NCI-H2171 (cell line): ENCODE measurements at regions not wholly inside any gene's neighbourhood (a gene's known extent, or its start where the extent isn't known, plus 50 kb on each side); places are given as distances from the start of the nearest gene placed in this dataset.
"Not testable (repeated sequence)": the region's sequence is repeated elsewhere in the genome, so short reads cannot be mapped to it uniquely, and the experiment has no call there.

Experiments
- DNase-seq: peaks from one replicate; lab custom pipeline; 2025; lab: John Stamatoyannopoulos, UW

DNA sequence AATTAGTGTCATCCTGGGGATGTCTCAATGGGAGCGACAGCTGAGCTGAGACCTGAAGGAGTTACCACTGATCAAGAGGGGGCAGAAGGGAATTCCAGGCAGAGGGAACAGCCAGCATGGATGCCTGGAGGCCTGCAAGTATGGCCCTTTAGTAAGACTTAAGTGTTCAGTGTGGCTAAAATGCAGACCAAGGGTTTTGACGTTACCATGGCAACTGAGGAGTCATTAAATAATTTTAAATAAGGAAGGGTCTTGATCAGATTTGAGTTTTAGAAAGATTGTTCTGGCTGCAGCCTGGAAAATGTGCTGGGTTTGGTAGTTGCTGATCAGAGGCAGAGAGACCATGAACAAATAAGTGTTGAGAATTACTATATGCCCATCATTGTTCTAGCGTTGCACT, 285.5 kb downstream of the USP46 start:
- DNase-seq = no peak

DNA sequence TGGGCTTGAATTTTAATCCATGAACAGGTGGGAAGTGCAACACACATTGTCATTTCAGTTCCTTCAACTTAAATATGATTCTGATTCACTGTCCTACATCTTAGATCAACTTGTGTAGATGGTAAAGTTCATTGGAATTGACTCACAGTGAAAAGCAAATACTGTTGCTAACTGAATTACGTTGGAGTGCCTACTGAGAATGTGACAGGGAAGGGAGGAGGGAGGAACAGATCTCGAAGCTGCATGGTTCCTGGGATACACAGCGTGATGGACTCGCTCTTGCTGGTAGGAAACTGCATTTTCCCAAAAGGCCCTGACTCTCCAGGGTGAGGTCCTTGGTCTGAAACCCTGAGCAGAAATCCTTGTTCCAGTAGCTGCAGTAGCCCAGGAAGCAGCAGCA, 284.2 kb downstream of the USP46 start:
- no peak for DNase-seq

DNA sequence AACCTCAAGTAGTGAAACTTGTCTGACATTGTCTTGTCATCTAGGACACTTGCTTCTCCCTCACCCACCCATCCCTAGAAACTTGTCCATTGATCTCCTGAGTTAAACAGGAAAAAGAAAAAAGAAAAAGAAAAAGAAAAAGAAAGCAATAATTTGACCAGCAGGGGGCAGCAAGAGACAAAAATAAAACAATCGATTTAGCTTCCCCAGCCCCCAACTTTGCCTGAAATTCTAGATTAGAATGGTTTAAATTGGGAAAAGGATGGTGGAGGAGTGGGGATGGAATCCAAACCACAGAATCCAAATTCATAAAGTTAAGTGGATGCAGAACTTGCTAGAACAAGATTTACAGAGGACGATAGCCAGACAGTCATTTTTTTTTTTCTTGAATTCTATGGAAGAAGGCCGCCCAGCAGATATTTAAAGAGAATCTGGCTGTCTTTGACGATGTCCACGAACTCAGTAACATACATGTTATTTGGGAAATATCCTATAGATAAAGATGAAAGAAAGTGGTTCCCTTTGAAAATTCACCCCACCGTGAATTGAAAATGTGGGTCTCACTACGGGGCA, 282.9 kb downstream of the USP46 start:
- peak; percentile 21 for DNase-seq

DNA sequence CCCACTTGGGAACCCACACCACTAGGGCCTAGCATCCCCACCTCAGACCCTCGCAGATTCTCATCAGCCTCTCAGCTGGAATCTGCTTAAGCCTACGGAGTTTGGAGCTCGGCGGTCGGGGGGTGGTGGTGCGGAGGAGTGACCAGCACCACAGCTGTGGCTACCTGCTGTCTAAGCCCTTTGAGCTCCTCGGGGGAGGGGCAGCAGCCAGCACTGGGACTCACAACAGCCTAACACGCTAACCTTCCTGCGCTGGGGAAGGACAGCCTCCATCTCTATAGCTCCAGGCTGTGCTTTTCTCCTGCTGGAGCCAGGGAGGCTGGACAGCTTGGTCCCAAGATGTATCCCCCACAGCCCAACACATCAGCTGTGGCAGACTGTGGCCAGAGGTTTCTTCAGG, 281.5 kb downstream of the USP46 start:
- no peak for DNase-seq

DNA sequence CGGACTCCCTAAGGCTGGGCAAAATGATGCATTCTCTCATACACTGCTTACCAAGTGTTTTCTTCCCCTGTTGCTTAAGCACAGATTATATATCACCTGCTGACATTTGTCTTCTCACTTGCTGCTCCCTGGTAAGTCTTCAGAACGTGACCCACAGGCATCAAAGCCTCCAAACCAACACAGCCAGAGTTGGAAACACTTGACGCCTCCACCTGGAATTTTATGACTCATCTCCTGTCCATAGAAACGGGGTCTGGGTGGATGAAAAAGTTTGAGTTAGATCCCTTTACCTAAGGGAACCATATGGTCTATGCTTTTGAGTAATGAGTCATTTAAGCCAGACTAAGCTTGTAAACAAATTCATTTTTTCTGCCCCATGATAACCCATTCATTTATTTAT, 251.6 kb downstream of the USP46 start:
- DNase-seq = no peak

DNA sequence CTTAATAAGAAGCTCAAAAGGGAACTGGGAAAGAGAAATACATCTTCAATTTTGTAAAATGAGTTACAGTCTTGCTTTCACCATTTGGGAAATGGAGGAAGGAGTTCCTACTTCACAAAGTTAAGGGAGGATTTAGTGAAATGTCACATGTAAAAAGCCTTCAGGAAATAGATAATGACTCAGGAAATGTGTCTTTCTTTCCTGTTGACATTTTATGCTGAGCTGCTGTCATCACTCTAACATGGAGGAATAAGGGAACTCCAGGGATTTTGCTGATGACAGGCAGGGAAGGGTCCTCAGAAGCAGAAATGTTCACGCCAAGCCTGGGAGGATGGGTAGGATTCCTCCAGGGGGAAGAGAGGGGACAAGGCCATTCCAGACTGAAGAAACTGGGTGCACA, 251.1 kb downstream of the USP46 start:
- no peak for DNase-seq

DNA sequence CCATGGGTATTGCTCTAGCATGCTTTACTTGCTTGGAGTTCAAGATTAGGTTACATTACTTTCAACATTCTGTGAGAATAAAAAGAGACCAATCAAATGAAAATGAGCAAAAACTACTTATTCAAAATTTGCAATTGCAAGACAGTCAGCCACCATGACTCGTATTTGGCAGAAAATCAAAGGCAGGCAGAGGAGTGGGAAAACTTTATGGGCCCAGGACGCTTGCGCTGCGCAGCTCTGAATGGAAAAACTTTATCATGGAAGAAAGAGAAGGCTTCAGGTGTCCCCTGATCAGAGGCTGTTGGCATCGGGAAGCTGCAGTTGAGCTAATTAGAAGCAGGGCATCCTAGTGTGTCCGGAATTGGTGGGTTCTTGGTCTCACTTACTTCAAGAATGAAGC, 250.6 kb downstream of the USP46 start:
- no peak for DNase-seq

DNA sequence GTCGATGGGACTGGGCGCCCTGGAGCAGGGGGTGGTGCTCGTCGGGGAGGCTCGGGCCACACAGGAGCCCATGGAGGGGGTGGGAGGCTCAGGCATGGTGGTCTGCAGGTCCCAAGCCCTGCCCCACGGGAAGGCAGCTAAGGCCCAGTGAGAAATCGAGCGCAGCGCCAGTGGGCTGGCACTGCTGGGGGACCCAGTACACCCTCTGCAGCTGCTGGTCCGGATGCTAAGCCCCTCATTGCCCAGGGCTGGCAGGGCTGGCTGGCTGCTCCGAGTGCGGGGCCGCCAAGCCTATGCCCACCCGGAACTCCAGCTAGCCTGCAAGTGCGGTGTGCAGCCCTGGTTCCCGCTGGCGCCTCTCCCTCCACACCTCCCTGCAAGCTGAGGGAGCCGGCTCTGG, 249.3 kb downstream of the USP46 start:
- DNase-seq = not testable (repeated sequence)

DNA sequence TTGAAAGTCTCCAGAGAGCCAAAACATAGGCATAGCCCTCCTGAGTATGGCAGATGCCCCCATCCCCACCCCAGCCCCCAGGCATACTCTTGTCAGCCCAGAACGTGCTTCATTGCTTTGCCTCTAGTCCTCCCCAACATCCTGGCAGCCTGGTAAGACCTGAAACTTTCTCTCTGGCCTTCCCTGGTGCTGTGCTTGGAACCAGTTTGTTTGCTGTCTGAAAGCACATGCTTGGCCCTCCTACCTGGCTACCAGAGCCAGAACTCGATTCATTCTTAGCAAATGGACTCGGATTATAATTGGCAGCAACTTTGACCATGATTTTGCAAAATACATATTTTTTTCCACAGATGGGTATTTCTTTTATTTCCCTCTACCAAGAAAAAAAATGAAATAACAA, 248.1 kb downstream of the USP46 start:
- DNase-seq = no peak

DNA sequence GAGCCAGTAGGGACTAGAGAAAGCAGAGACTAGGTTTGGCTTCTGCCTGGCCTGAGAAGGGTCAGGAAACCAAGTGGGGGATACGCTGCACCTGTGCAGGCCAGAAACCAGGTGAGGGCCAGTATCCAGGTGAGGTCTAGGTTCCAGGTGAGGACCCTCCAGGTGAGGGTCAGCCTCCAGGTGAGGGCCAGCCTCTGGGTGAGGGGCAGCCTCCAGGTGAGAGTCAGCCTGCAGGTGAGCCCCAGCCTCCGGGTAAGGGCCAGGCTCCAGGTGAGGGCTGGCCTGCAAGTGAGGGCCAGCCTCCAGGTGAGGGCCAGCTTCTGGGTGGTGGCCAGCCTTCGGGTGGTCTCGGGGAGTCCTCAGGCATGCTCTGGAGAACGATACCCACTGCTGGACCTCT, 238.8 kb downstream of the USP46 start:
- no peak for DNase-seq

DNA sequence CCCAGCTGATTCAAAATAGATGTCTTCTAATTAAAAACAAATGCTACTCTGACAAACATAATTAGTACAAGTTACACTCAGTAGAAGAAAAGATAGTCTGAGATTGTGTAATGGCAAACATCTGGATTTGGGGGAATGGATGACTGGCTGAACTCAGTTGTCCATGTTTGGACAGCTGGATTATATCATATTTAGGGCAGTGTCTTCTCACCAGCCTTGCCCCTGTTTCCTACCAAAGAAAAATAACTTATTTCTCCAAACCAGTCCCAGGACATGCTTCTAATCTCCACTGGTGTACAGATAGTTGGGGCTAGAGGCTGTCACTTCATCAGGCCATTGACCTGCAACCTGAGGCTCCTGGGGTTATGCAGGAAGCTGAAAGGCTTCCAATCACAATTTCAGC, 237.3 kb downstream of the USP46 start:
- no peak for DNase-seq

DNA sequence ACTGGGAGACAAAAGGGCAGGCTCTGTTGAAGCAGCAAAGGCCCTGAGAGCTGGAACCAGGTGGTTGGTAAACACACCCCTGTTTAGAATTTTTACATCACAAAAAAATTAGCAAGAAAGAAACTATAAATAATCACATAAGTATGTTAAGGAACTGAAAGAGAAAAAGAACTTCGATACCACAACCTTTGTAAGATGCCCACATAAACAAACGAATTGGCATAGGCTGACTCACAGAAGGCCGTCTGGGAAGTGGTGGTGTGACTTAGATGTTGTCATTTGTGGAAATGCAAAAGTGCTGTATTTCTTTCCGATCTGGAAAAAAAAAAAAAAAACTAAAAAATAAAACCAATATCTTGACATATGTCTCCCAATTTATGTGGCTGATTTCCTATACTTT, 235.1 kb downstream of the USP46 start:
- DNase-seq = no peak

DNA sequence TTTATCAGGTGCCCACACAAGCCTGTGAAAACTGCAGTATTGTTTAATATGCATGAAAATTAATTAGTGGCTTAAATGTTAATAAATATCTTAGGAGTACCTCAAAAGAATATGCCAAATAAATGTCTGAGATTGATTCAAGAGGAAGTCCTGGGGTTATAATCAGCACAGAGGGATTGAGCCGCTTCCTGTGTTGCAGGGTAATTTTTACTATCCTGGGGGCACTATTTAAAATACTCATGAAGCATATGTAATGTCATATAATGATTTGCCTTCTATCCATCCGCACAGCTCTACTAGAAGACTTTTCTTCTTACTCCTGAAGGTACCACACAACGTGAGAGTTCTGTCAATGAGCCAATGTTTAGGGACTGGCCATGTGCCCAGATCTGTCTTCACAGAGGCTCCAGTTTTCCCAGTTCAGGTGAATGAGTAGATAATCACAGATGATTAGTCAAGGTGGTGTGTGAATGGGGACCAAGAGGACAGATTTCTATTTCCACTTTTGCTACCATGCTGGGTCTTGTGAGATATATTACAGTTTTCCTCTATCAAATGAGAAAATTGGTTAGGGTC, 233.3 kb downstream of the USP46 start:
- DNase-seq = no peak

DNA sequence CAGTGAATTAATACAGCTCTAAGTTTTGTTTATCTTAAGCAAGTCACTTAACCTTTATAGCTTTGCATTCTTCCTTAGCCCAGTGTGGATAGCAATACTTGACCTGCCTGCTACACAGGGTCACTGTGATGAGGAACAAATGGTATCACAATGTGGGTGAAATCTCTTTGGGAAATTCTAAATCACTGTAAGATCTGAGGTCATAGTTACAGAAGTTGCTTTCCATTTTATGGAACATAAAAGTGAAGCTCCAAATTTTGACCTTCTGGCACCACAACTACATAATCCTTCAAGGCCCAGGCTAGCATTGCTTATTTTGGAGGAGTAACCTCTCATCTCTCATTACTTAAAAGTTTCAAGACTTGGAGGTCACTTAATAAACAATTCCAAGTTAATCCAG, 227.7 kb downstream of the USP46 start:
- DNase-seq = no peak

DNA sequence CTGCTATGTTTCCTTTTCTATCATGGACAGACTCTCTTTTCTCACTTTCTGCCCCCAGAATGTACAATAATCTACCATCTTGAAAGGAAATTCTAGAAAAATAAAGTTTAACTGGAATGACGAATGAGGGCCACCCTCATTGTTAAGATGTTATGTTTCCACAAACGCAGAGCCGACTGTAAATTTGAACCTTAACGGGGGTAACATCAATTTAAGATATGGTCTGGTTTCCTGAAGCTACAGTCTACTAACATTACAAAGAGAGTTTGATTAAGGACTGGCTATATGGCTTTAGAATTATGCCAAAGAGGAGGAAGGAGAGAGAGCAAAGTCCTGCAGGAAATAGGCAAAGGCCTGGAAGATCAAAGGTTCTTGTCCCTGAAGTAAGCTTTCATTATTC, 227.2 kb downstream of the USP46 start:
- DNase-seq = no peak

DNA sequence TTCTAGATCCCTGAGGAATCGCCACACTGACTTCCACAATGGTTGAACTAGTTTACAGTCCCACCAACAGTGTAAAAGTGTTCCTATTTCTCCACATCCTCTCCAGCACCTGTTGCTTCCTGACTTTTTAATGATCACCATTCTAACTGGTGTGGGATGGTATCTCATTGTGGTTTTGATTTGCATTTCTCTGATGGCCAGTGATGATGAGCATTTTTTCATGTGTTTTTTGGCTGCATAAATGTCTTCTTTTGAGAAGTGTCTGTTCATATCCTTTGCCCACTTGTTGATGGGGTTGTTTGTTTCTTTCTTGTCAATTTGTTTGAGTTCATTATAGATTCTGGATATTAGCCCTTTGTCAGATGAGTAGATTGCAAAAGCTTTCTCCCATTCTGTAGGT, 216.6 kb downstream of the USP46 start:
- not testable (repeated sequence) for DNase-seq

DNA sequence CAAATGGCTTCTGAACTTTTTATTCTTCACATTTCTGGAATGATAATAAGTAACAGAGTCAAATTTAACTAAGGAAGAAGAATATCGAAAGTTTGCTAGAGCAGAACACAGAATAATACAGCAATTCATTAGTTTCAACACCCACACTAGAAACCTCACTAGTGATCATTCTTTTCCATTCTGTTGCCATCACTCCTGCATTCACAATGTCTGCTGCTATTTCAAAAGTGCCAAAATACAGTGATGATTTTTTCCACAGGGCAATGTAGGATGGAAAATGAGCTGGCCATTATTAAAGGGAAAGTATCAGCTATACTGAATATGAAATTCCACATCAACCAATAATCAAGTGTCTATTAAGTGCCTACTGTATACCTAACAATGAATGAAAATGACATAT, 186.7 kb downstream of the USP46 start:
- no peak for DNase-seq

DNA sequence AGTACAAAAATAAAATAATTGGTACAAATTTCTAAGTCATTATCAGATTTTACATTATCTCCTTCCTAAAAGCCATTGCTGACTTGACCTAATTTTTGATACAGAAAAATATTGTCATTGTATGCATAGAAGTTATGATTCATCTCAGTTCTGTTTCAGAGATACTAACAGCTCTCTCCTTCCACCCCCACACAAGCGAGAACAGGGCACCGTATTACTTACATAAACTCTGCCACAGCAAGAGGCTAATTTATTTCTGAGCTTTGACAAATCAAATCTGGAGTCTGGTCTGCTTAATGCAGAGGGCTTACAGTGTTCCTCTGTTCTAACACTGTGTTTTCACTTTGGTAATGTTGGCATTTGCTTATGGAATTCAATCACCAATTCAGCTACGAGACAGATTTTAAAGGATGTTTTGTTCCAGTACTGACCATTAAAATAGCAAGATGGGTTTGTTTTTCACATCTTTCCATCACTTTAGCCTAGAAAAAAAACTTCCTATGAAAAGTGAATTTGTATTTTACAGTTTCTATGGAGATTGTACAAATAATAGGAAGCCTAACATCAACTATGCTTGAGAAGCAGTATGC, 181.8 kb downstream of the USP46 start:
- DNase-seq = no peak

DNA sequence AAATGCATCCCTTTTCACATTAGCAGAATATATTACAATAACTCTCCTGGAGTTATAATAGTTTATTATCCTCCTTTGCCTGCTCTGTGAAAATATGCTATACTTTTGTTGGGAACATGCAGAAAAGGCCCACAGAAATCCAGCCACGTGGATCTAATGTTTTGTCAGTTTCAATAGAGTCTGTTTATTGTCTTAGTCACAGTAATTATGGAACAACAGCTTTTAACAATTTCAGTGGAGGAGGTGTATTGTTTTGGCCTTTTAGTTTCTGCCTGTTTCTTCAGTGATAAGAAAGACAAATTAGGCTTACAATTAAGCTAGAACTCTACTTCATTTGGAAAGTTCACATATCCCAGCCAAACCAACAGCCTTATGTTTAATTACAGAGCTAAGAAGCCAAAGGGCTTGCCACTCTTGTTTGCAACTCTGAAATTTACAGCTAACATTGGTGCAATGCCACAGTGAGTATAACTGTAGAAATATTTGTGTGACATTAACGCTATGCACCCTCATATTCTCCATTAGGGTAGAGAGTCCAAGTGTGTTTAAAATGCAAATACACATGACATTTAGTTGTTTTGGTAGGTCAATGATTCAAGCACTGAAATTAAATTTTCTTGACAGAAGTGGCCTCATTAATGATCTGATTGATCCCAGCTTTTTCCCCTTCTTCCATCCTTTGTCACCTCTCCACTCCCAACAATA, 175.8 kb downstream of the USP46 start:
- DNase-seq = no peak

DNA sequence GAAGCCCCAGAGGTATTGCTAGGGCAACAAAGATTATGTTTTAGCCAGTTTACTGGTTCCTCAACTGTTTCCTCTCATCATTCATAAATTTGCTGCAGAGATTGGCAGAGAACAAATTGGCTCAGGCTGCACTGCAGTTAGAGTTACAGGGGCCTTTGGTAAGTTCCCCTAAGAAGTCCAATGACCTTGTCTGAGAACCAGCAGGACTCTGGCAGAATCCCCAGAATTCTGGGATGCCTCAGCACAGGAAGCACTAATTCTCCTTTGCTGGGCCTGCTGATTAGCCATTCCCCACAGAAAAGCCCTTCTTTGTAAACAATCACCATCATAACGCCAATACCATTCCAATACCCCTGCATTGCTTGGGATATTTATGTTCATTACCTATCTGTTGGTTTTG, 151.3 kb downstream of the USP46 start:
- DNase-seq = no peak

DNA sequence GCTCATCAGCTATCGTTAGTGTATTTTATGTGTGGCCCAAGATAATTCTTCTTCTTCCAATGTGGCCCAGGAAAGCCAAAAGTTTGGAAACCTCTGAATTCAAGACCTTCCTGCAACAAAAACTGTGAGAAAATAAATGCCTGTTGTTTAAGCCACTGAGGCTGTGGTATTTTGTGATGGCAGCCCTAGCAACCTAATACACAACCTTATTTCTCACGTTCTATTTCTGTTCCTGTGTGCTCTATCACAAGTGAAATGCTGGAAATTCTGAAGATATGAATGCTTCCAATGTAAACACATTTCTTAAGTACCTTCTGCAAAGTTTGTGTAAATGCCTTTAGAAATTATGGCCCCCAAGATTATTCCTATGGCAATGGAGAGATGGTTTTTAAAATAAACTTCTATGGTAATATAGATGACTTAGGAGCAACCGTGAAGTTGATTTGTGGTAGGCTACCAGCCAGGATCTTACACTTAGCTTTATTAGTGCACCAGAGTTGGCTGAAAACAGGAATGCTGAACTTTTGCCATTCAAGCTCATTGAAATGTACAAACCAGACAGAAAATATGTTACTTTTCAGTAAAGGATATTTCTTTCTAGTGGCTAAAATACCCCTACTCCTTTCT, 148.0 kb downstream of the USP46 start:
- no peak for DNase-seq

DNA sequence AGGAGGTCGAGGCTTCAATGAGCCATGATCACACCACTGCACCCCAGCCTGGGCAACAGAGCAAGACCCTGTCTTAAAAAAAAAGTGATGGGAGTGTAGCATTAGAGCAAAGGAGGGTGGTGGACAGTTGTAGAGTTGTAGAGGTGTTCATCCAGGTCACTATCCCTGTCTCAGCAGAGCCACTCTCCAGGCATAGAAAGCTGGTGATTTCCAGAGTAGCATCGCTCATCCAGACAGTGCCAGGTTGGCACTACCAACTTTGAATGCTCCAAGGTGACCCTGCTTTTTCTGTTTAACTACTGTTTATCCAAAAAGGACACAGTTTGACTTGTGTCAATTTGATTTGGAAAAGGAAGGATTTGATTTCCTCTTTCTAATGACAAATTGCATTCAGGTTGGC, 147.3 kb downstream of the USP46 start:
- DNase-seq = no peak

DNA sequence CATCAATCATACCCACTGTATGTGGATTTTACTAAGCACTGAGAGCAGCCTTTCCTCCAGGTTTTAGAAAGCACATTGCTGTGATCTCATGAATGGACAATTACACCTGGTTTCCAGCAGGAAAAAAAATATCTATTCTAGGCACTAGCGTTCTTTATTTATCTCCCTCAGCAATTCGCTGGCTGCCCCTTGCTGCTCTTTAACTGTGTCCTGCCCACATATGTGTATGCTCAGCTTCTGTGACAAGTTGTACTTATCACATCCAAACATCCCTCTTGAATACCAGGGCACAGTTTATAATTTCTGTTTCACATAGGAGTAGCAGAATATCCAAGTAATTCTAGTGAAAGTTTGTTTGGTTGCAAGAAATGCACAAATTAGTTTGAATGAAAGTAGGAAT, 146.8 kb downstream of the USP46 start:
- no peak for DNase-seq
